ENCODE measurements at regions not wholly inside any gene's neighbourhood (a gene's known extent, or its start where the extent isn't known, plus 50 kb on each side); places are given as distances from the start of the nearest gene placed in this dataset.

DNA sequence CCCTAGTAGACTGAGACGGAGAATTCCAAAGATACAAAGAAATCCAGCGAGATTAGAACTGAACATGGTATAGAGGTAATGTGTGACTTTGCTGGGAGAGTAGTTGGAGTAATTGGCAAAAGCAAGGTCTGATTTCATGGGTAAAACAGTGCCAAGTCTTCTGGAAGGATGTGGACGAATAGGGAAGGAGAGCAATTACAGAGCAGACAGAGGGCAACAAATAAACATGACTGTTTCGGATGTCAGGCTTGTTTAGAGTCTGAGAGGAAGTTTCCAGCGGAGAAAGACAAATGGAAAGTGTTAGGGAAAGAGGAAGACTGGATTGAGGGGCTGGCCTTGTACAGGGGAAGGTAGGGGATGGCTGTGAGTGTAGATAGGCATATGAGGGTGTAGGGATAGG lies 190.4 kb upstream of the ADRA1D start (continued):
- TF ChIP-seq, protein P1, sequence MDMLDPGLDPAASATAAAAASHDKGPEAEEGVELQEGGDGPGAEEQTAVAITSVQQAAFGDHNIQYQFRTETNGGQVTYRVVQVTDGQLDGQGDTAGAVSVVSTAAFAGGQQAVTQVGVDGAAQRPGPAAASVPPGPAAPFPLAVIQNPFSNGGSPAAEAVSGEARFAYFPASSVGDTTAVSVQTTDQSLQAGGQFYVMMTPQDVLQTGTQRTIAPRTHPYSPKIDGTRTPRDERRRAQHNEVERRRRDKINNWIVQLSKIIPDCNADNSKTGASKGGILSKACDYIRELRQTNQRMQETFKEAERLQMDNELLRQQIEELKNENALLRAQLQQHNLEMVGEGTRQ (IDR thresholded peaks at IDR 0.05; ENCODE audit: low read length), result no peak
- no peak for TF ChIP-seq EP300 (IDR thresholded peaks at IDR 0.05; ENCODE audit: borderline replicate concordance in 1 of 2, low read depth in 2 of 2, low read length in 2 of 2)
- TF ChIP-seq TEAD4 (IDR thresholded peaks at IDR 0.05; ENCODE audit: low read depth, low read length), result no peak
- no peak for TF ChIP-seq EGR1 (IDR thresholded peaks at IDR 0.05; ENCODE audit: borderline replicate concordance, low read depth, low read length)
- TF ChIP-seq SP4 (IDR thresholded peaks at IDR 0.05; ENCODE audit: low read length), result no peak
- no peak for TF ChIP-seq SAP30 (IDR thresholded peaks at IDR 0.05; ENCODE audit: insufficient read depth, insufficient replicate concordance, low read length)

Measured in H1 (cell line).